Fibroblast of skin of right biceps (primary cell): ENCODE measurements at regions not wholly inside any gene's neighbourhood (a gene's known extent, or its start where the extent isn't known, plus 50 kb on each side); places are given as distances from the start of the nearest gene placed in this dataset.

ENCODE experiments used
- DNase-seq: peaks from one replicate; pipeline ENCODE4 v3.0.0-alpha.2; 2013

DNA sequence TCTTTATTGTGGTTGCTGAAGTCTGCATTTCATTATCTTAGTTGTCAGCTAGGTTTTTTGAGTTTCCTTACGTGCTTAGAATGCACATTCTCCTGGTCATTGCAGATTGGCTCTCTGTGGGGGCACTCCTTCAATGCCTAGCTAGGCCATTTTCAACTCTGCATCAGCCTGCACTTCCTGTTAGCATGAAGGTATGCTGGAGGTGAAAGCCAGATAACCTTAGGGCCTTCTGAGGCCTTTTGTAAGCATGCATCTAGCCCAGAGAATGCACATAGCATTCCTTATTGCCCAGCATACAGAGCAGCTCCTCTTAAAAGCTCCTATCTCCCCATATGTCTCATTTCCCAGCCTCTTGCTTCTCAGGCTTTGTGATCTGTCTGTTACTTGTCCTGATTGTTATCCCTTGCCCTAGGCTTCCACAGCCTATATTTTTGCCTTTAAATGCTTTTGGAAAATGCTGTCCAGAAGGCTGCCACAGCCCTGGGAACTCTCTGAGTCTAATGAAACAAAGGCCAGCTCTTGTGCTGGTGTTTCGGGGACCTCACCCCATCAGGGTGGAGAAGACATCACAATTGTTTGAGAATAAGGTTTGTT lies 108.1 kb upstream of the IGFBP3 start:
- no peak for DNase-seq

DNA sequence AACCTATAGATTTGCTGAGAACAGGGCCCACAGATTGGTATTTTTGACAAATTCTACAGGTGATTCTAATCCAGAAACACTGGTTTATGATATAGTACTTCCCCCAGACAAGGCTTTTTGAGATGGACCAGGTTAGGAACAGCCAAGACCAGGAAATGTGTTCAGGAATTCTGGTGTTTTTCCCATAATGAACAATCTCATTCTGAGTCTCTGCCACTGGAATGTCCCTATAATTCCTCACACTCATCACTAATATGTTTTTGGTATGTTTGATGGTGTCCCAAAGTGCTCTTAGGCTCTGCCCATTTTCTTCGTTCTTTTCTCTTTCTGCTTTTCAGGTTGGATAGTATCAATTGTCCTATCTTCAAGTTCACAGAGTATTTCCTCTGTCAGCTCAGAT lies 107.2 kb upstream of the IGFBP3 start:
- DNase-seq = peak; percentile 46

DNA sequence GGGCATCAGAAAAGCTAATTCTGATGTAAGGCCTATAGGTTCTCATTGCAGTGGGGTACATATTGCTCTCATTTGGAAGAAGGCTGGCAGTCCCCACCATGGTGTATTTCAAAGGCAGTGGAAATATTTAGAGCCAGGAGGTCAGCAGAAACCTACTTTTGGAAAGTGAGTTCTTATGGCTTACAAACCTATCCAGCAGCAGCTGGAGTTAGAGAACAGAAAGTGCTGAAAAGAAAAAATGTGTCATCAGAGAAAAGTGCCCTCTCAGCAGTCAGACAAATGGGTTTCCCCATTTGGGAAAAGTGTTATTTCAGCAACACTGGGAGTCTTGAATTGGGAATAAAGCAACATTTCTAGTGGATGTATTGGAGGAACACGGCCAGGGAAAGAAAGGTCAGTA lies 105.7 kb upstream of the IGFBP3 start:
- no peak for DNase-seq

GRCh38 chr7:46024263-46024916 lies 103.3 kb upstream of the IGFBP3 start:
- no peak for DNase-seq

DNA sequence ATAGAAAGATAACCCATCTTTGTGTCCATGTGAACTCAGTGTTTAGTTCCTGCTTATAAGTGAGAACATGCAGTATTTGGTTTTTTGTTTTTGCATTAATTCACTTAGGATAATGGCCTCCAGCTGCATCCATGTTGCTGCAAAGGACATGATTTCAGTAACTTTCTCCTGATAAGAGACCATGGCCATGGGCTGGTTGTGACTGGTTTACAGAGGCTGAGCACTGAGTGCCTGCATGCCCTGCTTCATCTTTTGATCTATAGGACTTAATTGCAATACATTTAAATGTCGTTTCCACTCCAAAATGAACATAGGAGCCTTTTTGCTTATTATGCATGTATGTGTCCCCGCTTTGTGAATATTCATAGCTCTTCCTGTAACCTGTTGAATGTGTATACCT lies 101.3 kb upstream of the IGFBP3 start:
- DNase-seq = no peak

DNA sequence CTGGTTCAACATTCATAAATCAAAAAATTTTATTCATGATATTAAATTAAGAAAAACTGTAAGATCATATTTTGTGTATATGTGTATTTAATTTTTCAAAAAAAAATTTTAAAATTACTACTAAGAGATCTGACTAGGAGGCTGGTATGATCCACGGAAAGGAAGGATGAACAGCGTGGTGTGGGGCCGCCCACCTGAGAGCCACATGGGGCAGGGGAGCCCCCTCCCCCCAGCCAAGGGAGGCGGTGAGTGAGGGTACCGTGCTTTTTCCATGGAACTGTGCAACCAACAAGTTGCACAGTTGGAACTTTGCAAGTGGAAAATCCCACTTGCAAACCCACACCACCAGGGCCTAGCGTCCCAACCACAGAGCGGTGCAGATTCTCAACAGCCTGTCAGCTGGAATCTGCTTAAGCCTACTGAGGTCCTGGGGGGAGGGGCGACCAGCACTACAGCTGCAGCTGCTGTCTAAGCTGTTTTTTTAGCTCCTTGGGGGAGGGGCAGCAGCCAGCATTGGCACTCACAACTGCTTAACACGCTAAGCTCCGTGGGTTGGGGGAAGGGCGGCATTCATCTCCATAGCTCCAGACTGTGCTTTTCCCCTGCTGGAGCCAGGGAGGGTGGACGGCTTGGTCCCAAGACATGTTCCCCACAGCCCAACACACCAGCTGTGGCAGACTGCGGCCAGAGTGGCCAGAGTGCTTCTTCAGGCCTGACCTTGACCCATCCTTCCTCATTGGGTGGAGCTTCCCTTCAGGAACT lies 94.2 kb upstream of the IGFBP3 start:
- DNase-seq = peak; percentile 62

- DNase-seq = no peak
Observed at GRCh38 chr7:46011501-46011900, 90.4 kb upstream of the IGFBP3 start.

DNA sequence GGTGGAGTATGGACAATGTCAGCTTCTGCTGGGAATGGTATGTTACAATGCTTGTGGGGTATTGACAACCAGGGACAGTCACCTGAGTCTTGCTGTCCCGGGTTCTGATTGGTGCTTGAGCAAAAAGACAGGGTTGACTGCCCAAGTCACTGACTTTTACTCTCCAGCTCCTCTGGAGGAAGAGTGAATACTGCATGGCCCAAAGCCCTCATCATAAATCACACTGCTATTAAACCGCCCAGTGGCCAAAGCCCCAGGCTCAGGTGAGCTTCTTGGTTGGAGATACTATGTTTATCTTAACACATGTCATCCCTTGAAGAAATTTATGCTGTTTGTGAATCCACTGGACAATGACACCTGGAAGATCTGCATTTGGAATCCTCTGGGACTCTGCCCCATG lies 90.0 kb upstream of the IGFBP3 start:
- DNase-seq = no peak

- no peak for DNase-seq
Observed at GRCh38 chr7:46009211-46009610, 88.1 kb upstream of the IGFBP3 start.

DNA sequence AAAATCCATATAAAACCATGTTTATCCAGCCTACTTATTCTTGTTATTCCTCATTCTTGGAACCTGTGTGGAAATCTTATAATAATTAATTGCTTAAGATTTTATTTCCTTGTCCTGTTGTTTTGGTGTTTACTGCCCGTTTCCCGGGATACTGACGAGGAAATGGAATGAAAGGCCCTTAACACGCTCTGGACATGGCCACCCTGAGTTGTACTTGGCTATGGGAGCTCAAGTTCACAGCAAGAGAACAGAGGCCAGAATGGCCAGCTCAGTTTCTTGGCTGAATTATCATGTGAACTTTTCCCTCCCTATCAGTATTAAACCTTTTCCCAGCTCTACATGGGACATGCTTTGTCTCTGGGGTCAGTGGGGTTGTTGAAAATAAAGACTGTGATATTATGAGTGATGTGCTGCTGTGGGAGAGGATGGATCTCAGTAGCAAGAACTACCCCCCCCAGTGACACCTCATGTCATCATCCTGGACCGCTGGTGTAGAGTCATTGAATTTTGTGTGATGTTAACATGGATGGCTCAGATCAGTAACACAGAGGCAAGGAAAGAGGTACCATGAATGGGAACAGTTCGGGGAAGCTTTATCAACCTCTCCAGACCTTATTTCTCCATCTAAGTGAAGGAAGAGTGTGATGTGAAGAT lies 87.0 kb upstream of the IGFBP3 start:
- DNase-seq = no peak

DNA sequence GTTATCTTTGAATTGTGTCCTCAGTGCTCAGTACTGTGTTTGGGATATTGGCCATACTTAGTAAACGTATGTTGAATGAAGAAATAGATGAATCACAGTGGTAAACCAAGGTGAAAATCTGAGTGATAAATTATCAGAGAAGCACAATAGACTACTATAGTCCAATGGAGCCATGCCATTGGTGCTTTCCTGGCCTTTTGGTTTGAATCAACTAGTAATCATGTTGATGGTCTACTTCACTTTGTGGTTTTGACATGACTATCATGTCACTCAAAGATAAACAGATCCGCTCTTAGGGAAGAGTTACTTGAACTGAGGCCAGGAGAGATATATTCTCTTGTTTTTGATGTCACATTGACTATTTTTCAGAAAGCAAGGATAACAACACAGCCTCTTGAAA lies 86.1 kb upstream of the IGFBP3 start:
- DNase-seq = no peak

DNA sequence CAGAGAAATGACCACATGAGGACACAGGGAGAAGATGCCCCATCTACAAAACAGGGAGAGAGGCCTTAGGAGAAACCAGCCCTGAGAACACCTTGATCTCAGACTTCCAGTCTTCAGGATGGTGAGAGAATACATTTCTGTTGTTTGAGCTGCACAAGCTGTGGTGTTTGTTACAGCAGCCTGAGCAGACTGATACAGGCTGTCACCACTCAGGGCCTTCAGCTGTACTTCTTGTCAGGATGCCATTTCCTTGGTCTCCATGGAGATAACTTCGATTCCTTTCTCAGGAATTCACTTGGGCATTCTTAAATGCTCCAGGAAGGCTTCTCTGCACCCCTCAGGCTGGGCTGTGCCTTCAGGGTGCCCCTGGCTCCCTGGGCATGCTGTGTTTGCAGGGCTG lies 85.7 kb upstream of the IGFBP3 start:
- DNase-seq = no peak

DNA sequence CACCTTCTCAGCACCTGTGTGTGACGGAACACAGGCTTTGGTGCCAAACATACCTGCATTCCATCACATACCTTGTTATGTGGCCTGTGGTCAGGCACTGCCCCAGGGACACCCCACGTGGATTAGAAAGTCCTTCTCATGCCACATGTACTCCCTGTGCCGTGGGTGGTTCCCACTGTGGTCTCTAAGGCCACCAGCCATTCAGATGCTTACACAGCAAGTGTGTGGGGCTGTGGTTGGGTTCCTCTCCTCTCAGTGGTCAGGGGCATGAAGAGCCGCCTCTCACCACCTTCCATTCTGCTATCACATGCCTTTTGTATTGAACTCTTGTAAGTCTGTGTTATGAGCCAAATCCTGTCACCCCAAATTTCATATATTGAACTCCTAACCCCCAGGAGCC lies 85.1 kb upstream of the IGFBP3 start:
- DNase-seq = no peak

GRCh38 chr7:46004965-46005364 lies 83.9 kb upstream of the IGFBP3 start:
- DNase-seq = no peak

DNA sequence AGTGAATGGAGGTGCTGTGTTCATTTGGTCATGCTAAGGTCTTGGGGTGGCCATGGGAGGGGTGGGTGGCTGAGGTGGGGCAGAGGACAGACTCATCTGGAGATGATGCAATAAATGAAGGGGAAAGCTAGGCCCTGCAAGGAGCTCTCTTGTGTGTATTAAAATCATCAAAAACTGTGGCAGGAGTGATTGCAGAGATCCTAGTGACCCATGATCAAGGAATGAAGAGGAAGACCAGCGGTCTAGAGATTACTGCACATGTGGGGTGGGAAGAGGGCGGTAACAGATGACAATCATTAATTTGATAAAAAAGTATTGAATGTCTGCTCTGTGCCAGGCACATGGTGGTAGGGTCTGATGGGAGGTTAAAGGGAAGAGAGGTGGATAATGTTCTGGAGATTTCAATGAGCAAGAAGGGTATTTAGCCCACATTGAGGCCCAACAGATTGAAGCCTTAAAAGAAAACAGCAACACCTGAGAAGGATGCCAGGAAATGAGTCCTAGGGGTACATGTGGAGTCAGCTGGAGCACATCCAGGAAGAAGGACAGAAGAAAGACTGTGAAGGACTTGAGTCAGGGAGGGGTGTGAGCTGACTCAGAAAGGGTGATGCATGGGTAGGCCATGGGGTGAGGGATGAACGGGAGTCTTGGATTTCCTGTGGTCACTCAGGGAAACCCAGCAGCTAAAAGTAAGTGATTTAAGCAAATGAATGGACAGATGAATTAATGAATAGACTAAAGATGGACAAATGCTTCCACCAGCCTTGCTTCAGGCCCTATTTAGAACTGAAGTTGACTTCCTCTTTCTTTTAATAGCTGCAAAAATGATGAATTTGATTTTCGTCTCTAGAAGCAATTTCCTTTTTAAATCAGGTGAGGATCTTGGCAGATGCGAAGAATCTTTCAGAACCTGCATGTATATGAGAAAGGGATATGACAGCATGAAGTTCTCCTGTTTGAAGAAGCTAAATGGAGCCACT lies 83.1 kb upstream of the IGFBP3 start:
- DNase-seq = peak; percentile 86

DNA sequence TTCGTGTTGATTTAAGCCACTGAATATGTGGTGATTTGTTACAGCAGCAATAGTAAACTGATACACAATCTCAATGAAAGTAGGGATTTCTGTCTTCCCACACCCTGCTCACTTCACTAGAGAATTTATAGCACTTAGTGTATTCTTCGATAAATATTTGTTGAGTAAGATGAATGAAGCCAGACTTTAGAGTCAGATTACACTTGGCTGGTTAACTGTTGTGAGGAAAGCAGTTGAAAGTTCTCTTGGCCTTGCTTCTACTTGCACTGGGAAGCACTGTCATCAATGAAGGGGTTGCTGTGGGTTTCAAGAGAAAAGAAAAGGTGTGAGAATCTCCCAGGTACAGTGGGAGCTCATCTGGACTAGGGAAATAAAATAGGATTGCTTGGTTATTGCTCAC lies 82.1 kb upstream of the IGFBP3 start:
- DNase-seq = no peak

DNA sequence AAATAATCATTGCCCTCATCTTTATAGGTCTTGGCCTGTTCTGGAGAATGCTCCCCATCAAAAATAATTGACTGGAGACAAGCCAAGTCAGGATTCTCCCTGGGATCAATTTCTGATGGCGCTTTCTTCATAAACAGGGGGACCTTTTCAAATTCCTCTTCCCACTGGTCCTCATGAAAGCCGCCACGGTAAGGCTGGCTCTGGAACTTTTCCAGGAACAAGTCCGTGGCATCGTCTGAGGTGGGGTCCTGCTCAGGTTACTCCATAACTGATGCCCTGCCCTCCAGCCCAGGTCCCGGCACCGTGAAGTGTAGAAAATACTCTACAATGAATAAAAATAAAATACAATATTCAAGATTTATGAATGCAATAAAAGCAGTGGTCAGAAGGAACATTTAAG lies 79.4 kb upstream of the IGFBP3 start:
- no peak for DNase-seq

GRCh38 chr7:45999541-45999940 lies 78.5 kb upstream of the IGFBP3 start:
- DNase-seq = no peak

DNA sequence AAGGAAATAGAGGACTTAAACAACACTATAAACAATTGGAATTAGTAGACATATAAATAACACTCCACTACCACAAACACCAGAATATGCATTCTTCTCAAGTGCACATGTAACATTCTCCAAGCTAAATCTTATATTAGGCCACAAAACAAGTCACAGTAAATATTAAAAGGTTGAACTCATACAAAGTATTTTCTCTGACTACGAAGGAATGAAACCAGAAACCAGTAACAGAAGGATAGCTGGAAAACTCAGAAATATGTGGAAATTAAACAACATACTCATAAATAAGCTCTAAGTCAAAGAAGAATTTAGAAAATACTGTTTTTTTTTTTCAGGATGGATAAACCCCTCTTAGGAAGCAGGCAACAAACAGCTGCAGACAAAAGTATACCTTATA lies 77.4 kb upstream of the IGFBP3 start:
- DNase-seq = no peak

- no peak for DNase-seq
Observed at GRCh38 chr7:45993621-45994020, 72.5 kb upstream of the IGFBP3 start.

DNA sequence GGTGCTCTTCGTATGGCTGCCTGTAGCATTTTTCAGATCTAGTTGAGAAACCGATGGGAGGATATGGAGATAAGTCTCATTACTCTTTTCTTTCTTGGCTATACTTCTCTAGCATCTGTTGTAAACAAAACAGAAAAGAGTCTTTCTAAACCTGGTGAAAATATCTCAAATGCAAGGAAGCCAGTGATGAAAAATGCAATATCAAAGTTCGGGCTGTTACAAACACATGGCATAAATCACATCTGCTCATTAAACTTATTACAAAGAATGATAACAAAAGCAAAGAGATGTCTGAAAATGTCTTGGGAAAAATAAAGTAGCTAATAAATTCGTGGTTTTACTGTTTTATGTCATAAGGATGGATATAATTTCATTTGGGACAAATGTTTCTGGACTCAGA lies 71.8 kb upstream of the IGFBP3 start:
- no peak for DNase-seq

DNA sequence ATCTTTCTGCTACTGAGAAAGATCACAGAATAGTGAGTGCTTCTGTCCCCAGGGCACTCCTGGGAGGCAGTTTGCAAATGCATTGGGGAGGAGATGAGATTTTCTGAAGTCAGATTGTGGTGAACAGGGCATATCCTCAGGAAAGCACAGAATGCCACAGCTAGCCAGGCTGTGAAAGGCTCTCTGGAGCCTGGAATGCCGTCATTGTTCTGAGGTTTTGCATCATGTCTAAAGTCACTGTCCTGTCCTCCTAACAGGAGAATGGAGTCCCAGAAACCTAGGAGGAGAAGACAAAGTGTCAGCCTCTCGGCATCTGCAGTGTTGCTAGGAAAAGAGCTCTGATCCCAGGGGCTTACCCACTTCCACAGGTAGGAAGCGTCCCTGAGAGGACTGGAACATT lies 69.2 kb upstream of the IGFBP3 start:
- DNase-seq = no peak
